Neural cell (in vitro differentiated cells): ENCODE measurements at regions not wholly inside any gene's neighbourhood (a gene's known extent, or its start where the extent isn't known, plus 50 kb on each side); places are given as distances from the start of the nearest gene placed in this dataset.

ENCODE experiments used
- H2AFZ ChIP-seq: fragments of 200-600, 300-800 bp; sonication (generic), shearing (Covaris generic); 2 replicates; pipeline ENCODE4 v1.6.0; 2014; ENCODE audit warnings: low read depth, mild to moderate bottlenecking, antibody characterized with exemption, low read length, moderate library complexity
- H3F3A ChIP-seq: fragments of 200-600 bp; shearing (Covaris generic); 2 replicates; pipeline ENCODE4 v1.6.1; 2016; ENCODE audit warnings: mild to moderate bottlenecking, moderate library complexity, mixed read lengths, antibody characterized with exemption, low read length; ENCODE audit not compliant: insufficient read depth, poor library complexity, severe bottlenecking
- H3K27ac ChIP-seq: fragments of 200-600, 300-800 bp; sonication (generic), shearing (Covaris generic); 2 replicates; pipeline ENCODE4 v1.5.1; 2014; ENCODE audit warnings: mild to moderate bottlenecking, low read length, moderate library complexity
- H3K27me3 ChIP-seq: fragments of 300-800, 200-600 bp; sonication (generic), shearing (Covaris generic); 2 replicates; pipeline ENCODE4 v1.6.0; 2014; ENCODE audit warnings: mild to moderate bottlenecking, low read depth, low read length, moderate library complexity; ENCODE audit not compliant: insufficient read depth
- H3K36me3 ChIP-seq: fragments of 300-800, 200-600 bp; sonication (generic), shearing (Covaris generic); 2 replicates; pipeline ENCODE4 v1.5.1; 2014; ENCODE audit warnings: mild to moderate bottlenecking, antibody characterized with exemption, low read length, moderate library complexity; ENCODE audit not compliant: insufficient read depth
- H3K4me2 ChIP-seq: fragments of 300-800, 200-600 bp; sonication (generic), shearing (Covaris generic); 2 replicates; pipeline ENCODE4 v1.6.0; 2014; ENCODE audit warnings: mild to moderate bottlenecking, low read length
- H3K4me3 ChIP-seq: fragments of 300-800, 200-600 bp; sonication (generic), shearing (Covaris generic); 2 replicates; pipeline ENCODE4 v1.5.1; 2014; ENCODE audit warnings: mild to moderate bottlenecking, low read length, moderate library complexity
- H3K79me2 ChIP-seq: fragments of 200-600 bp; shearing (Covaris generic); replicated peaks from 2 replicates; pipeline ENCODE4 v1.6.0; 2014; ENCODE audit warnings: mild to moderate bottlenecking, low read length, moderate library complexity; ENCODE audit not compliant: insufficient read depth
- H3K9ac ChIP-seq: fragments of 300-800, 200-600 bp; sonication (generic), shearing (Covaris generic); 2 replicates; pipeline ENCODE4 v1.6.1; 2016; ENCODE audit warnings: mild to moderate bottlenecking, low read length, mixed read lengths
- H3K9me2 ChIP-seq: fragments of 200-600 bp; shearing (Covaris generic); 2 replicates; pipeline ENCODE4 v1.6.1; 2016; ENCODE audit warnings: mild to moderate bottlenecking, low read length, mixed read lengths; ENCODE audit not compliant: insufficient read depth
- H3K9me3 ChIP-seq: fragments of 200-600, 300-800 bp; sonication (generic), shearing (Covaris generic); 2 replicates; pipeline ENCODE4 v1.6.1; 2016; ENCODE audit warnings: mild to moderate bottlenecking, mixed run types, low read length, moderate library complexity, mixed read lengths
- H4K20me1 ChIP-seq: fragments of 200-600 bp; shearing (Covaris generic); 2 replicates; pipeline ENCODE4 v1.6.1; 2016; ENCODE audit warnings: mild to moderate bottlenecking, mixed run types; ENCODE audit not compliant: insufficient read depth
- EP300 ChIP-seq: fragments of 450-650 bp; conservative IDR thresholded peaks from 2 replicates; pipeline ENCODE4 v1.6.1; 2014; ENCODE audit warnings: antibody characterized with exemption, mild to moderate bottlenecking, moderate library complexity; ENCODE audit not compliant: poor library complexity, severe bottlenecking
- EZH2 ChIP-seq: fragments of 200-600, 300-800 bp; shearing (Covaris generic), sonication (generic); IDR thresholded peaks from 2 replicates; pipeline ENCODE4 v1.6.1; 2014; ENCODE audit warnings: antibody characterized with exemption, low read length, borderline replicate concordance, mild to moderate bottlenecking; ENCODE audit not compliant: insufficient read depth, poor library complexity, severe bottlenecking
- MXI1 ChIP-seq: fragments of 450-650 bp; conservative IDR thresholded peaks from 2 replicates; pipeline ENCODE4 v1.6.1; 2014; ENCODE audit warnings: antibody characterized with exemption, mild to moderate bottlenecking; ENCODE audit not compliant: poor library complexity, severe bottlenecking
- POLR2AphosphoS5 ChIP-seq: IDR thresholded peaks from 2 replicates; pipeline ENCODE4 v1.6.1; 2012
- RAD21 ChIP-seq: fragments of 450-650 bp; conservative IDR thresholded peaks from 2 replicates; pipeline ENCODE4 v1.6.1; 2014; ENCODE audit warnings: antibody characterized with exemption, mild to moderate bottlenecking, moderate library complexity
- SMC3 ChIP-seq: fragments of 450-650 bp; conservative IDR thresholded peaks from 2 replicates; pipeline ENCODE4 v1.6.1; 2014; ENCODE audit warnings: antibody characterized with exemption, mild to moderate bottlenecking, moderate library complexity; ENCODE audit not compliant: poor library complexity
- TAF1 ChIP-seq: IDR thresholded peaks from 2 replicates; pipeline ENCODE4 v1.6.1; 2012; ENCODE audit warnings: low read depth
- TF ChIP-seq, protein P1 (sequence below): fragments of 450-650 bp; IDR thresholded peaks from 2 replicates; pipeline ENCODE4 v1.5.1; 2014; ENCODE audit warnings: antibody characterized with exemption, mild to moderate bottlenecking, moderate library complexity; ENCODE audit not compliant: poor library complexity, severe bottlenecking
- TF ChIP-seq, protein P2 (sequence below): IDR thresholded peaks from 2 replicates; pipeline ENCODE4 v1.6.1; 2012; ENCODE audit warnings: borderline replicate concordance

DNA sequence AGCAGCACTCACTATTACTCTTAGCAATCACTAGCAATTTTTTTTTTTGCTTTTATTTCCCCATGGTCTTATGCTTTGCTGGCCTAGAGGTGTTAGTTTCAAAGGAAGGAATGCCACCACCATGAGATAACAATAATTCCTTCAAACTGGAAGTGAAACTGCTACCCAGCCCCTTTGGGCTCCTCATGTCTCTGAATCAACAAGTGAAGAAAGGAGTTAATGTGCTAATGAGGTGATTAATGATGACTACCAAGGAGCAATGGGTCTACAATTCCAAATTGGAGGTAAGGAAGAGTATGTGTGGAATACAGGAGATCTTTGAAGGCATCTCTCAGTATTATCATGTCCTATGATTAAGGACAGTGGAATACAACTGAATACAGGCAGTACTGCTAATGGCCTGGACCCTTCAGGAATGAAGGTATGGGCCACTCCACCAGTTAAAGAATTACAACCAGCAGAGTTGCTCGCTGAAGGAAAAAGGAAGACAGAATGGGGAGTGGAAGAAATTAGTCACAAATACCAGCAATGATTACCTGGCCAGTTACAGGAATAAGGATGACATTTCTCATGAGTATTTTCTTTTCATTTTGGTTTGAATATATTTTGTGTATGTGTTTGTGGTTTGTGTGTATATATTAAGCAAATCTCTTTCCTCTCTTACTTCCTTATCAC lies 652.9 kb downstream of the ADGRL2 start:
- no peaks in the 10 kb centered on the region for H3K36me3 ChIP-seq
- H3K27ac ChIP-seq = no peak overlapping the region
- TF ChIP-seq, protein P1, sequence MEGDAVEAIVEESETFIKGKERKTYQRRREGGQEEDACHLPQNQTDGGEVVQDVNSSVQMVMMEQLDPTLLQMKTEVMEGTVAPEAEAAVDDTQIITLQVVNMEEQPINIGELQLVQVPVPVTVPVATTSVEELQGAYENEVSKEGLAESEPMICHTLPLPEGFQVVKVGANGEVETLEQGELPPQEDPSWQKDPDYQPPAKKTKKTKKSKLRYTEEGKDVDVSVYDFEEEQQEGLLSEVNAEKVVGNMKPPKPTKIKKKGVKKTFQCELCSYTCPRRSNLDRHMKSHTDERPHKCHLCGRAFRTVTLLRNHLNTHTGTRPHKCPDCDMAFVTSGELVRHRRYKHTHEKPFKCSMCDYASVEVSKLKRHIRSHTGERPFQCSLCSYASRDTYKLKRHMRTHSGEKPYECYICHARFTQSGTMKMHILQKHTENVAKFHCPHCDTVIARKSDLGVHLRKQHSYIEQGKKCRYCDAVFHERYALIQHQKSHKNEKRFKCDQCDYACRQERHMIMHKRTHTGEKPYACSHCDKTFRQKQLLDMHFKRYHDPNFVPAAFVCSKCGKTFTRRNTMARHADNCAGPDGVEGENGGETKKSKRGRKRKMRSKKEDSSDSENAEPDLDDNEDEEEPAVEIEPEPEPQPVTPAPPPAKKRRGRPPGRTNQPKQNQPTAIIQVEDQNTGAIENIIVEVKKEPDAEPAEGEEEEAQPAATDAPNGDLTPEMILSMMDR = no peak
- TF ChIP-seq POLR2AphosphoS5 (no peak), SMC3 (no peak), EP300 (no peak), RAD21 (no peak), TAF1 (no peak), EZH2 (no peak), MXI1 (no peak)
- TF ChIP-seq, protein P2, sequence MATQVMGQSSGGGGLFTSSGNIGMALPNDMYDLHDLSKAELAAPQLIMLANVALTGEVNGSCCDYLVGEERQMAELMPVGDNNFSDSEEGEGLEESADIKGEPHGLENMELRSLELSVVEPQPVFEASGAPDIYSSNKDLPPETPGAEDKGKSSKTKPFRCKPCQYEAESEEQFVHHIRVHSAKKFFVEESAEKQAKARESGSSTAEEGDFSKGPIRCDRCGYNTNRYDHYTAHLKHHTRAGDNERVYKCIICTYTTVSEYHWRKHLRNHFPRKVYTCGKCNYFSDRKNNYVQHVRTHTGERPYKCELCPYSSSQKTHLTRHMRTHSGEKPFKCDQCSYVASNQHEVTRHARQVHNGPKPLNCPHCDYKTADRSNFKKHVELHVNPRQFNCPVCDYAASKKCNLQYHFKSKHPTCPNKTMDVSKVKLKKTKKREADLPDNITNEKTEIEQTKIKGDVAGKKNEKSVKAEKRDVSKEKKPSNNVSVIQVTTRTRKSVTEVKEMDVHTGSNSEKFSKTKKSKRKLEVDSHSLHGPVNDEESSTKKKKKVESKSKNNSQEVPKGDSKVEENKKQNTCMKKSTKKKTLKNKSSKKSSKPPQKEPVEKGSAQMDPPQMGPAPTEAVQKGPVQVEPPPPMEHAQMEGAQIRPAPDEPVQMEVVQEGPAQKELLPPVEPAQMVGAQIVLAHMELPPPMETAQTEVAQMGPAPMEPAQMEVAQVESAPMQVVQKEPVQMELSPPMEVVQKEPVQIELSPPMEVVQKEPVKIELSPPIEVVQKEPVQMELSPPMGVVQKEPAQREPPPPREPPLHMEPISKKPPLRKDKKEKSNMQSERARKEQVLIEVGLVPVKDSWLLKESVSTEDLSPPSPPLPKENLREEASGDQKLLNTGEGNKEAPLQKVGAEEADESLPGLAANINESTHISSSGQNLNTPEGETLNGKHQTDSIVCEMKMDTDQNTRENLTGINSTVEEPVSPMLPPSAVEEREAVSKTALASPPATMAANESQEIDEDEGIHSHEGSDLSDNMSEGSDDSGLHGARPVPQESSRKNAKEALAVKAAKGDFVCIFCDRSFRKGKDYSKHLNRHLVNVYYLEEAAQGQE = no peak
- no peaks in the 10 kb centered on the region for H3K79me2 ChIP-seq
- no peaks in the 10 kb centered on the region for H3K9me2 ChIP-seq
- H3K27me3 ChIP-seq = no peaks in the 10 kb centered on the region
- H3K9ac ChIP-seq = no peak overlapping the region
- no peak overlapping the region for H3K4me2 ChIP-seq
- no peaks in the 10 kb centered on the region for H4K20me1 ChIP-seq
- H3F3A ChIP-seq = no peaks in the 10 kb centered on the region
- H2AFZ ChIP-seq = no peak overlapping the region
- H3K4me3 ChIP-seq = no peak overlapping the region
- H3K9me3 ChIP-seq = no peaks in the 10 kb centered on the region

DNA sequence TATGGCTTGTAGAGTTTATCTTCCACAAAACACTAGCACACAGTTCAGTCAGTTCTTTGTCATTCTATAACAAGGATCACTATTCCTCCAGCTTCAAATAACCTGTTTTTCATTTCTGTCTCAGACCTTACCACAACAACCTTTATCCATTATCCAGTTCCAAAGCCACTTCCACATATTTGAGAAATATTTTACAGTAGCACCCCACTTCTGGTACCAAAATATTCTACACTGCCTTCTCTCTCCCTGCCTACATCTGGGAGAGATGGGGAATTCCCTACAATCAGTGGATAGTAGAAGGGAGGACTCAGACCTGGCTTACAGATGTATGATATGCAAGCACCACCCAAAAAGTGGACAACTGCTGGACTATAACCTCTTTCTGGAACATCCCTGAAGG lies 651.4 kb downstream of the ADGRL2 start:
- TF ChIP-seq, protein P1 = no peak
- no peak for TF ChIP-seq POLR2AphosphoS5
- no peak for TF ChIP-seq TAF1
- Histone ChIP-seq H2AFZ (no peak overlapping the region), H3K9me2 (no peaks in the 10 kb centered on the region), H4K20me1 (no peaks in the 10 kb centered on the region), H3F3A (no peaks in the 10 kb centered on the region), H3K79me2 (no peaks in the 10 kb centered on the region), H3K36me3 (no peaks in the 10 kb centered on the region), H3K27me3 (no peaks in the 10 kb centered on the region), H3K9me3 (no peaks in the 10 kb centered on the region), H3K27ac (no peak overlapping the region), H3K4me3 (no peak overlapping the region), H3K4me2 (no peak overlapping the region), H3K9ac (no peak overlapping the region)
